ENCODE measurements at regions not wholly inside any gene's neighbourhood (a gene's known extent, or its start where the extent isn't known, plus 50 kb on each side); places are given as distances from the start of the nearest gene placed in this dataset.
"Not testable (repeated sequence)": the region's sequence is repeated elsewhere in the genome, so short reads cannot be mapped to it uniquely, and the experiment has no call there.

DNA sequence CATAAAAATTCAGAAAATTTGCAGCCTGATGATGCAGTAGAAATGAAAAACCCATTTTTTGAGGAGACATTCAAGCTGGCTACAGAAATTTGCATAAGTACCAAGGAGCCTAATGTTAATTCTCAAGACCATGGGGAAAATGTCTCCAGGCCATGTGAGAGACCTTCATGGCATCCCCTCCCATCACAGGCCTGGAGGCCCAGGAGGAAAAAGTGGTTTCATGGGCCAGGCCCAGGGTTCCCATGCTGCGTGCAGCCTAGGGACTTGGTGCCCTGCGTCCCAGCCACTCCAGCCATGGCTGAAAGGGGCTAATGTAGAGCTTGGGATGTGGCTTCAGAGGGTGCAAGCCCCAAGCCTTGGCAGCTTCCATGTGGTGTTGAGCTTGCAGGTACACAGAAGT, 55.3 kb upstream of the FRMPD4 start:
- TF ChIP-seq, protein P1, sequence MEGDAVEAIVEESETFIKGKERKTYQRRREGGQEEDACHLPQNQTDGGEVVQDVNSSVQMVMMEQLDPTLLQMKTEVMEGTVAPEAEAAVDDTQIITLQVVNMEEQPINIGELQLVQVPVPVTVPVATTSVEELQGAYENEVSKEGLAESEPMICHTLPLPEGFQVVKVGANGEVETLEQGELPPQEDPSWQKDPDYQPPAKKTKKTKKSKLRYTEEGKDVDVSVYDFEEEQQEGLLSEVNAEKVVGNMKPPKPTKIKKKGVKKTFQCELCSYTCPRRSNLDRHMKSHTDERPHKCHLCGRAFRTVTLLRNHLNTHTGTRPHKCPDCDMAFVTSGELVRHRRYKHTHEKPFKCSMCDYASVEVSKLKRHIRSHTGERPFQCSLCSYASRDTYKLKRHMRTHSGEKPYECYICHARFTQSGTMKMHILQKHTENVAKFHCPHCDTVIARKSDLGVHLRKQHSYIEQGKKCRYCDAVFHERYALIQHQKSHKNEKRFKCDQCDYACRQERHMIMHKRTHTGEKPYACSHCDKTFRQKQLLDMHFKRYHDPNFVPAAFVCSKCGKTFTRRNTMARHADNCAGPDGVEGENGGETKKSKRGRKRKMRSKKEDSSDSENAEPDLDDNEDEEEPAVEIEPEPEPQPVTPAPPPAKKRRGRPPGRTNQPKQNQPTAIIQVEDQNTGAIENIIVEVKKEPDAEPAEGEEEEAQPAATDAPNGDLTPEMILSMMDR (IDR thresholded peaks at IDR 0.05) = not testable (repeated sequence)
- not testable (repeated sequence) for TF ChIP-seq POLR2AphosphoS5, POLR2A, EP300 (IDR thresholded peaks at IDR 0.05)

Data from gastroesophageal sphincter (tissue), 3 donors.